ENCODE measurements at regions not wholly inside any gene's neighbourhood (a gene's known extent, or its start where the extent isn't known, plus 50 kb on each side); places are given as distances from the start of the nearest gene placed in this dataset.

GRCh38 chr12:107219301-107219700, 126.0 kb upstream of the CRY1 start:
- H3K4me3 ChIP-seq (ENCODE audit: low read depth, low read length), result no peak overlapping the region
- TF ChIP-seq TSHZ1 (tag by site-specific recombination; IDR thresholded peaks at IDR 0.05; ENCODE audit: borderline replicate concordance), result no peak
- TF ChIP-seq ZNF596 (tag by site-specific recombination; IDR thresholded peaks at IDR 0.05), result no peak
- no peak for TF ChIP-seq PRDM1 (tag by site-specific recombination; IDR thresholded peaks at IDR 0.05)
- TF ChIP-seq ZNF600 (tag by site-specific recombination; IDR thresholded peaks at IDR 0.05), result no peak
- TF ChIP-seq ZNF571 (tag by site-specific recombination; IDR thresholded peaks at IDR 0.05), result no peak
- TF ChIP-seq PBX3 (CRISPR knock-in tag; IDR thresholded peaks at IDR 0.05), result no peak
- no peak for TF ChIP-seq ZNF488 (tag by site-specific recombination; IDR thresholded peaks at IDR 0.05)
- TF ChIP-seq ZNF37A (tag by site-specific recombination; IDR thresholded peaks at IDR 0.05), result no peak
- no peak for TF ChIP-seq ZNF433 (tag by site-specific recombination; IDR thresholded peaks at IDR 0.05; ENCODE audit: low read depth)
- TF ChIP-seq OSR2 (tag by site-specific recombination; IDR thresholded peaks at IDR 0.05), result no peak
- H3K27ac ChIP-seq (ENCODE audit: extremely low read depth, low read depth, low read length), result no peak overlapping the region
- H3K36me3 ChIP-seq (ENCODE audit: control insufficient read depth in 2 of 2, insufficient read depth in 1 of 2, low read length in 2 of 2), result no peaks in the 10 kb centered on the region
- ChIA-PET CTCF (interaction anchor here (0.7 to 1.2 kb wide), 2 partner anchors 87 to 88 kb away, joined by 3 to 6 read pairs; no protein-coding TSS in a partner anchor), POLR2A (no interaction called here)
- H3K4me1 ChIP-seq (ENCODE audit: control insufficient read depth, insufficient read depth, low read length), result no peaks in the 10 kb centered on the region
- no peaks in the 10 kb centered on the region for H3K9me3 ChIP-seq (ENCODE audit: control insufficient read depth, insufficient read depth, low read depth, low read length)

GRCh38 chr12:107221913-107222312, 128.6 kb upstream of the CRY1 start:
- Histone ChIP-seq H3K36me3 (ENCODE audit: control insufficient read depth in 2 of 2, insufficient read depth in 1 of 2, low read length in 2 of 2) (no peaks in the 10 kb centered on the region), H3K9me3 (ENCODE audit: control insufficient read depth, insufficient read depth, low read depth, low read length) (no peaks in the 10 kb centered on the region), H3K27ac (ENCODE audit: extremely low read depth, low read depth, low read length) (no peak overlapping the region), H3K4me3 (ENCODE audit: low read depth, low read length) (no peak overlapping the region), H3K4me1 (ENCODE audit: control insufficient read depth, insufficient read depth, low read length) (no peaks in the 10 kb centered on the region)
- CTCF ChIA-PET, result interaction anchor here (0.6 to 0.8 kb wide), 2 partner anchors 158 to 389 kb away, joined by 3 read pairs; no protein-coding TSS in a partner anchor
- POLR2A ChIA-PET, result interaction anchor here (0.7 kb wide), 1 partner anchor 327 kb away, joined by 4 read pairs; no protein-coding TSS in a partner anchor
- no peak for TF ChIP-seq SCRT1 (tag by site-specific recombination; IDR thresholded peaks at IDR 0.05; ENCODE audit: borderline replicate concordance)
- TF ChIP-seq SP7 (tag by site-specific recombination; IDR thresholded peaks at IDR 0.05), result no peak
- TF ChIP-seq GLI4 (tag by site-specific recombination; IDR thresholded peaks at IDR 0.05), result no peak
- no peak for TF ChIP-seq ZSCAN30 (tag by site-specific recombination; IDR thresholded peaks at IDR 0.05)
- TF ChIP-seq OSR2 (tag by site-specific recombination; IDR thresholded peaks at IDR 0.05), result no peak
- no peak for TF ChIP-seq ZNF202 (tag by site-specific recombination; IDR thresholded peaks at IDR 0.05; ENCODE audit: borderline replicate concordance)
- no peak for TF ChIP-seq ZNF558 (tag by site-specific recombination; IDR thresholded peaks at IDR 0.05)
- no peak for TF ChIP-seq GLIS1 (tag by site-specific recombination; IDR thresholded peaks at IDR 0.05)
- no peak for TF ChIP-seq ZNF10 (tag by site-specific recombination; IDR thresholded peaks at IDR 0.05)
- TF ChIP-seq ZFP69B (tag by site-specific recombination; IDR thresholded peaks at IDR 0.05), result no peak
- TF ChIP-seq ZNF645 (tag by site-specific recombination; IDR thresholded peaks at IDR 0.05), result no peak
- TF ChIP-seq ZNF155 (tag by site-specific recombination; IDR thresholded peaks at IDR 0.05), result no peak
- TF ChIP-seq ZNF341 (tag by site-specific recombination; IDR thresholded peaks at IDR 0.05; ENCODE audit: low read depth), result no peak
